ENCODE measurements at regions not wholly inside any gene's neighbourhood (a gene's known extent, or its start where the extent isn't known, plus 50 kb on each side); places are given as distances from the start of the nearest gene placed in this dataset.

- no peak overlapping the region for H3K27ac ChIP-seq (replicated peaks in 1 of 4)
- no peaks in the 10 kb centered on the region for H3K27me3 ChIP-seq
- 79% methylated on average over 3 of the region's 3 CpGs for WGBS
- TF ChIP-seq CTCF (IDR thresholded peaks at IDR 0.05) = no peak
- no peak for TF ChIP-seq POLR2A (IDR thresholded peaks at IDR 0.05; ENCODE audit: low read depth)
- TF ChIP-seq POLR2AphosphoS5 (IDR thresholded peaks at IDR 0.05) = no peak
- TF ChIP-seq EP300 (IDR thresholded peaks at IDR 0.05) = no peak
- intact Hi-C loops (cut with DNase I) = no loop called here
- no peaks in the 10 kb centered on the region for H3K9me3 ChIP-seq
- no peaks in the 10 kb centered on the region for H3K36me3 ChIP-seq
- no peak overlapping the region for H3K4me3 ChIP-seq
- DNase-seq (ENCODE audit: extremely low spot score) = no peak
- H3K4me1 ChIP-seq = no peaks in the 10 kb centered on the region
Measured at GRCh38 chr2:181268174-181268867, 188.9 kb upstream of the ITGA4 start.

- intact Hi-C loops (cut with DNase I) = no loop called here
- H3K36me3 ChIP-seq = no peaks in the 10 kb centered on the region
- WGBS = 71% methylated on average over 1 of the region's 1 CpG
Measured at GRCh38 chr2:181273986-181274385, 183.2 kb upstream of the ITGA4 start.

GRCh38 chr2:181275643-181276070, 181.5 kb upstream of the ITGA4 start:
- Histone ChIP-seq H3K4me1 (no peaks in the 10 kb centered on the region), H3K4me3 (no peak overlapping the region), H3K27me3 (no peaks in the 10 kb centered on the region), H3K9me3 (no peaks in the 10 kb centered on the region), H3K27ac (replicated peaks in 1 of 4) (no peak overlapping the region), H3K36me3 (no peaks in the 10 kb centered on the region)
- no peak for TF ChIP-seq POLR2AphosphoS5 (IDR thresholded peaks at IDR 0.05)
- no peak for TF ChIP-seq EP300 (IDR thresholded peaks at IDR 0.05)
- TF ChIP-seq POLR2A (IDR thresholded peaks at IDR 0.05; ENCODE audit: low read depth) = no peak
- no peak for TF ChIP-seq CTCF (IDR thresholded peaks at IDR 0.05)
- intact Hi-C loops (cut with DNase I) = no loop called here
- WGBS = 90% methylated on average over 3 of the region's 3 CpGs
- DNase-seq (ENCODE audit: extremely low spot score) = no peak

More at GRCh38 chr2:181273986-181274385, 183.2 kb upstream of the ITGA4 start:
- H3K27ac ChIP-seq (replicated peaks in 1 of 4) = no peak overlapping the region
- no peak overlapping the region for H3K4me3 ChIP-seq
- no peak for DNase-seq (ENCODE audit: extremely low spot score)
- H3K9me3 ChIP-seq = no peaks in the 10 kb centered on the region
- H3K27me3 ChIP-seq = no peaks in the 10 kb centered on the region
- no peaks in the 10 kb centered on the region for H3K4me1 ChIP-seq
- TF ChIP-seq CTCF (IDR thresholded peaks at IDR 0.05) (no peak), POLR2A (IDR thresholded peaks at IDR 0.05; ENCODE audit: low read depth) (no peak), EP300 (IDR thresholded peaks at IDR 0.05) (no peak)

GRCh38 chr2:181281206-181281832, 175.9 kb upstream of the ITGA4 start:
- intact Hi-C loops (cut with DNase I) = no loop called here
- no peak for TF ChIP-seq POLR2A (IDR thresholded peaks at IDR 0.05; ENCODE audit: low read depth)
- no peak for TF ChIP-seq CTCF (IDR thresholded peaks at IDR 0.05)
- TF ChIP-seq EP300 (IDR thresholded peaks at IDR 0.05) = no peak
- no peak for TF ChIP-seq POLR2AphosphoS5 (IDR thresholded peaks at IDR 0.05)
- Histone ChIP-seq H3K27me3 (no peaks in the 10 kb centered on the region), H3K36me3 (no peaks in the 10 kb centered on the region), H3K9me3 (no peaks in the 10 kb centered on the region), H3K4me1 (no peaks in the 10 kb centered on the region), H3K27ac (replicated peaks in 1 of 4) (no peak overlapping the region), H3K4me3 (no peak overlapping the region)
- DNase-seq (ENCODE audit: extremely low spot score) = no peak
- WGBS = 73% methylated on average over 2 of the region's 2 CpGs

Measured in esophagus muscularis mucosa (tissue), 4 donors.